NCI-H526 treated with DMSO at 0.1 percent for 48 hours (cell line): ENCODE measurements at regions not wholly inside any gene's neighbourhood (a gene's known extent, or its start where the extent isn't known, plus 50 kb on each side); places are given as distances from the start of the nearest gene placed in this dataset.

Experiments used
- DNase-seq: peaks from one replicate; lab custom pipeline; 2025; lab: John Stamatoyannopoulos, UW

- no peak for DNase-seq
Observed at GRCh38 chr15:93165734-93166470, 76.9 kb upstream of the RGMA start.

- no peak for DNase-seq
Observed at GRCh38 chr15:93164409-93164808, 75.4 kb upstream of the RGMA start.

- DNase-seq, result no peak
Observed at GRCh38 chr15:93162560-93162959, 73.5 kb upstream of the RGMA start.

GRCh38 chr15:93159930-93160329, 70.9 kb upstream of the RGMA start:
- DNase-seq, result no peak

GRCh38 chr15:93158097-93158900, 69.3 kb upstream of the RGMA start:
- no peak for DNase-seq

GRCh38 chr15:93154666-93155065, 65.7 kb upstream of the RGMA start:
- DNase-seq, result no peak

GRCh38 chr15:93152951-93153350, 63.9 kb upstream of the RGMA start:
- DNase-seq, result no peak

GRCh38 chr15:93152360-93152759, 63.3 kb upstream of the RGMA start:
- no peak for DNase-seq

- no peak for DNase-seq
Observed at GRCh38 chr15:93150910-93151881, 62.2 kb upstream of the RGMA start.

- DNase-seq, result no peak
Observed at GRCh38 chr15:93146601-93147000, 57.6 kb upstream of the RGMA start.

GRCh38 chr15:93146196-93146595, 57.2 kb upstream of the RGMA start:
- DNase-seq, result no peak

GRCh38 chr15:93144463-93145236, 55.6 kb upstream of the RGMA start:
- no peak for DNase-seq

GRCh38 chr15:93143186-93143585, 54.2 kb upstream of the RGMA start:
- no peak for DNase-seq

GRCh38 chr15:93141371-93141794, 52.4 kb upstream of the RGMA start:
- no peak for DNase-seq

GRCh38 chr15:93139436-93139835, 50.4 kb upstream of the RGMA start:
- no peak for DNase-seq

GRCh38 chr15:93138681-93139250, 49.8 kb upstream of the RGMA start:
- DNase-seq, result no peak
